ENCODE measurements at regions not wholly inside any gene's neighbourhood (a gene's known extent, or its start where the extent isn't known, plus 50 kb on each side); places are given as distances from the start of the nearest gene placed in this dataset.

DNA sequence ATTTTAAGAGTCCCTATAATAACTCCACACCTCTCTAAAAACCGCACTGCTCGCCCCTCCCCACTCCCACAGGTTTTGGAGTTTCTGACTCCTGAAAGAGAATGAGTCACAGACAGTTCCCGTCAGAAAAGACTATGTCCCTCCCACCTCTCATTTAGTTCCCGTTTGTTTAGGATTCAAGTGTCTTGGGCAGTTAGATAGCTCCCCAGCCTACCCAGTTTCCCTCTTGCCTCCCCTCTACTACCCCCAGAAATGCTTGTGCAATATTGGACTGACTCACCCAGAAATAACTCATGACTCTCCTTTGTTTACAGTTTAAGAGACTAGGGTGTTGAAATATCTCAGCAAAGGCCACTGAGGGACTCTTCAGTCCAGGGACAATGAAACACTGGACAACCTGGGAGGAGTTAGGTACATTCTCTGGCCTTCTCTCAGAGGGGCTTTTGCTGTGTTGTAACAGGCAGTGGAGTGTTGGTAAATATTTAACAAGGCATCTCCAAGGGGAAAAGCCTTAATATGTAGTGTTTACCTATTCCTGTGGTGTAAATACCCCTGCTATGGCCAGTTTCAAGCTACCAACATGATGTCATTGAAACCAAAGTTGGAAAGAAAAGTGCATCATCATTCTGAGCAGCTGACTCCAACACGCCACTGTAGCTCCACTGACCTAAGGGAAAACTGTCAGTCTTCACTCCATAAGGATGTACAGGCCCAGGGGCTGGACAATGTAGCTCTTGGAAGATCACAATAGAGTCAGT lies 96.1 kb upstream of the CHD2 start (continued):
- TF ChIP-seq RORA (CRISPR knock-in tag; IDR thresholded peaks at IDR 0.05), result peak; percentile 25; the same call in 1 of the 2 replicates
- TF ChIP-seq ZNF34 (CRISPR knock-in tag; IDR thresholded peaks at IDR 0.05; ENCODE audit: borderline replicate concordance), result peak; percentile 96; the same call in 1 of the 2 replicates
- peak; percentile 99 for TF ChIP-seq FOXP4 (CRISPR knock-in tag; IDR thresholded peaks at IDR 0.05)
- TF ChIP-seq SUZ12 (IDR thresholded peaks at IDR 0.05; ENCODE audit: low read depth, low read length), result no peak
- 0 out of 2 replicates have a peak, but pooled peaks have one; percentile 47 for TF ChIP-seq ZBTB20 (CRISPR knock-in tag; IDR thresholded peaks at IDR 0.05; ENCODE audit: borderline replicate concordance, low read depth)
- peak; percentile 96; the same call in 1 of the 2 replicates for TF ChIP-seq ZNF614 (CRISPR knock-in tag; IDR thresholded peaks at IDR 0.05; ENCODE audit: borderline replicate concordance)
- TF ChIP-seq, protein P1, sequence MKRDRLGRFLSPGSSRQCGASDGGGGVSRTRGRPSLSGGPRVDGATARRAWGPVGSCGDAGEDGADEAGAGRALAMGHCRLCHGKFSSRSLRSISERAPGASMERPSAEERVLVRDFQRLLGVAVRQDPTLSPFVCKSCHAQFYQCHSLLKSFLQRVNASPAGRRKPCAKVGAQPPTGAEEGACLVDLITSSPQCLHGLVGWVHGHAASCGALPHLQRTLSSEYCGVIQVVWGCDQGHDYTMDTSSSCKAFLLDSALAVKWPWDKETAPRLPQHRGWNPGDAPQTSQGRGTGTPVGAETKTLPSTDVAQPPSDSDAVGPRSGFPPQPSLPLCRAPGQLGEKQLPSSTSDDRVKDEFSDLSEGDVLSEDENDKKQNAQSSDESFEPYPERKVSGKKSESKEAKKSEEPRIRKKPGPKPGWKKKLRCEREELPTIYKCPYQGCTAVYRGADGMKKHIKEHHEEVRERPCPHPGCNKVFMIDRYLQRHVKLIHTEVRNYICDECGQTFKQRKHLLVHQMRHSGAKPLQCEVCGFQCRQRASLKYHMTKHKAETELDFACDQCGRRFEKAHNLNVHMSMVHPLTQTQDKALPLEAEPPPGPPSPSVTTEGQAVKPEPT (CRISPR knock-in tag; IDR thresholded peaks at IDR 0.05; ENCODE audit: low read depth), result no peak
- TF ChIP-seq PHF8 (CRISPR knock-in tag; IDR thresholded peaks at IDR 0.05), result no peak; the same call in 1 of the 2 replicates
- peak; percentile 64; the same call in 1 of the 2 replicates for TF ChIP-seq ZSCAN29 (CRISPR knock-in tag; conservative IDR thresholded peaks at IDR 0.05)
- TF ChIP-seq NR3C1 (CRISPR knock-in tag; IDR thresholded peaks at IDR 0.05), result no peak
- peak; percentile 96 for TF ChIP-seq NFKBIZ (CRISPR knock-in tag; IDR thresholded peaks at IDR 0.05)
- no peak for TF ChIP-seq SP2 (CRISPR knock-in tag; IDR thresholded peaks at IDR 0.05)
- TF ChIP-seq ZNF616 (CRISPR knock-in tag; IDR thresholded peaks at IDR 0.05; ENCODE audit: low read depth), result no peak
- 0 out of 2 replicates have a peak, but pooled peaks have one; percentile 37 for TF ChIP-seq MZF1 (CRISPR knock-in tag; IDR thresholded peaks at IDR 0.05; ENCODE audit: borderline replicate concordance)
- TF ChIP-seq, protein P2, sequence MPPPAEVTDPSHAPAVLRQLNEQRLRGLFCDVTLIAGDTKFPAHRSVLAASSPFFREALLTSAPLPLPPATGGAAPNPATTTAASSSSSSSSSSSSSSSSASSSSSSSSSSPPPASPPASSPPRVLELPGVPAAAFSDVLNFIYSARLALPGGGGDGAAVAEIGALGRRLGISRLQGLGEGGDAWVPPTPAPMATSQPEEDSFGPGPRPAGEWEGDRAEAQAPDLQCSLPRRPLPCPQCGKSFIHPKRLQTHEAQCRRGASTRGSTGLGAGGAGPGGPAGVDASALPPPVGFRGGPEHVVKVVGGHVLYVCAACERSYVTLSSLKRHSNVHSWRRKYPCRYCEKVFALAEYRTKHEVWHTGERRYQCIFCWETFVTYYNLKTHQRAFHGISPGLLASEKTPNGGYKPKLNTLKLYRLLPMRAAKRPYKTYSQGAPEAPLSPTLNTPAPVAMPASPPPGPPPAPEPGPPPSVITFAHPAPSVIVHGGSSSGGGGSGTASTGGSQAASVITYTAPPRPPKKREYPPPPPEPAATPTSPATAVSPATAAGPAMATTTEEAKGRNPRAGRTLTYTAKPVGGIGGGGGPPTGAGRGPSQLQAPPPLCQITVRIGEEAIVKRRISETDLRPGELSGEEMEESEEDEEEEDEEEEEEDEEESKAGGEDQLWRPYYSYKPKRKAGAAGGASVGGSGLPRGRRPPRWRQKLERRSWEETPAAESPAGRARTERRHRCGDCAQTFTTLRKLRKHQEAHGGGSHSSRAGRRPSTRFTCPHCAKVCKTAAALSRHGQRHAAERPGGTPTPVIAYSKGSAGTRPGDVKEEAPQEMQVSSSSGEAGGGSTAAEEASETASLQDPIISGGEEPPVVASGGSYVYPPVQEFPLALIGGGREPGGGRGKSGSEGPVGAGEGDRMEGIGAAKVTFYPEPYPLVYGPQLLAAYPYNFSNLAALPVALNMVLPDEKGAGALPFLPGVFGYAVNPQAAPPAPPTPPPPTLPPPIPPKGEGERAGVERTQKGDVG (CRISPR knock-in tag; IDR thresholded peaks at IDR 0.05; ENCODE audit: borderline replicate concordance), result no peak
- TF ChIP-seq, protein P3, sequence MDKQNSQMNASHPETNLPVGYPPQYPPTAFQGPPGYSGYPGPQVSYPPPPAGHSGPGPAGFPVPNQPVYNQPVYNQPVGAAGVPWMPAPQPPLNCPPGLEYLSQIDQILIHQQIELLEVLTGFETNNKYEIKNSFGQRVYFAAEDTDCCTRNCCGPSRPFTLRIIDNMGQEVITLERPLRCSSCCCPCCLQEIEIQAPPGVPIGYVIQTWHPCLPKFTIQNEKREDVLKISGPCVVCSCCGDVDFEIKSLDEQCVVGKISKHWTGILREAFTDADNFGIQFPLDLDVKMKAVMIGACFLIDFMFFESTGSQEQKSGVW (CRISPR knock-in tag; IDR thresholded peaks at IDR 0.05; ENCODE audit: borderline replicate concordance), result no peak
- no peak for TF ChIP-seq SP140L (CRISPR knock-in tag; IDR thresholded peaks at IDR 0.05; ENCODE audit: borderline replicate concordance)
- TF ChIP-seq, protein P4, sequence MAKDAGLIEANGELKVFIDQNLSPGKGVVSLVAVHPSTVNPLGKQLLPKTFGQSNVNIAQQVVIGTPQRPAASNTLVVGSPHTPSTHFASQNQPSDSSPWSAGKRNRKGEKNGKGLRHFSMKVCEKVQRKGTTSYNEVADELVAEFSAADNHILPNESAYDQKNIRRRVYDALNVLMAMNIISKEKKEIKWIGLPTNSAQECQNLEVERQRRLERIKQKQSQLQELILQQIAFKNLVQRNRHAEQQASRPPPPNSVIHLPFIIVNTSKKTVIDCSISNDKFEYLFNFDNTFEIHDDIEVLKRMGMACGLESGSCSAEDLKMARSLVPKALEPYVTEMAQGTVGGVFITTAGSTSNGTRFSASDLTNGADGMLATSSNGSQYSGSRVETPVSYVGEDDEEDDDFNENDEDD (CRISPR knock-in tag; IDR thresholded peaks at IDR 0.05; ENCODE audit: borderline replicate concordance), result no peak
- no peak; the same call in 1 of the 2 replicates for TF ChIP-seq ZC3H13 (CRISPR knock-in tag; IDR thresholded peaks at IDR 0.05)
- TF ChIP-seq ZNF598 (CRISPR knock-in tag; IDR thresholded peaks at IDR 0.05; ENCODE audit: borderline replicate concordance), result no peak
